ENCODE measurements at regions not wholly inside any gene's neighbourhood (a gene's known extent, or its start where the extent isn't known, plus 50 kb on each side); places are given as distances from the start of the nearest gene placed in this dataset.
"Not testable (repeated sequence)": the region's sequence is repeated elsewhere in the genome, so short reads cannot be mapped to it uniquely, and the experiment has no call there.

DNA sequence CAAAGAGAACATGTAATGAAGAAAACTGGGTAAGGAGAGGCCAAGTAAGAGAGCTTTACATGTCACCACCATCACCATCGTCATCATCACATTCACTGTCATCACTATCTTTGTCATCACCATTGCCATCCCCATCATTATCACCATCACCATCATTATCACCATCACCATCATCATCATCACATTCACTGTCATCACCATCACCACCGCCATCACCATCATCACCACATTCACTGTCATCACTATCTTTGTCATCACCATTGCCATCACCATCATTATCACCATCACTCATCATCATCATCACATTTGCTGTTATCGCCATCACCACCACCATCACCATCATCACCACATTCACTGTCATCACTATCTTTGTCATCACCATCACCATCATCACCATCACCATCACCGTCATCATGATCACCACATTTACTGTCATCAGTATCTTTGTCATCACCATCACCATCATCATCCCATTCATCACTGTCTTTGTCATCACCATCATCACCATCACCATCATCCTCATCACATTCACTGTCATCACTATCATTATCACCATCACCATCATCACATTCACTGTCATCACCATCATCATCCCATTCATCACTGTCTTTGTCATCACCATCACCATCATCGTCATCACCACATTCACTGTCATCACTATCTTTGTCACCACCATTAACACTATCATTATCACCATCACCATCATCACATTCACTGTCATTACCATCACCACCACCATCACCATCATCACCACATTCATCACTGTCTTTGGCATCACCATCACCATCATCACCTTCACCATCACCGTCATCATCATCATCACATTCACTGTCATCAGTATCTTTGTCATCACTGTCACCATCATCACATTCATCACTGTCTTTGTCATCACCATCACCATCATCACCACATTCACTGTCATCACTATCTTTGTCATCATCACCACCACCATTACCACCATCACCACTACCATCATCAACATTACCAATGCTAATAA, 172.3 kb downstream of the ERMARD start:
- no peak for DNase-seq (ENCODE audit: low spot score)

DNA sequence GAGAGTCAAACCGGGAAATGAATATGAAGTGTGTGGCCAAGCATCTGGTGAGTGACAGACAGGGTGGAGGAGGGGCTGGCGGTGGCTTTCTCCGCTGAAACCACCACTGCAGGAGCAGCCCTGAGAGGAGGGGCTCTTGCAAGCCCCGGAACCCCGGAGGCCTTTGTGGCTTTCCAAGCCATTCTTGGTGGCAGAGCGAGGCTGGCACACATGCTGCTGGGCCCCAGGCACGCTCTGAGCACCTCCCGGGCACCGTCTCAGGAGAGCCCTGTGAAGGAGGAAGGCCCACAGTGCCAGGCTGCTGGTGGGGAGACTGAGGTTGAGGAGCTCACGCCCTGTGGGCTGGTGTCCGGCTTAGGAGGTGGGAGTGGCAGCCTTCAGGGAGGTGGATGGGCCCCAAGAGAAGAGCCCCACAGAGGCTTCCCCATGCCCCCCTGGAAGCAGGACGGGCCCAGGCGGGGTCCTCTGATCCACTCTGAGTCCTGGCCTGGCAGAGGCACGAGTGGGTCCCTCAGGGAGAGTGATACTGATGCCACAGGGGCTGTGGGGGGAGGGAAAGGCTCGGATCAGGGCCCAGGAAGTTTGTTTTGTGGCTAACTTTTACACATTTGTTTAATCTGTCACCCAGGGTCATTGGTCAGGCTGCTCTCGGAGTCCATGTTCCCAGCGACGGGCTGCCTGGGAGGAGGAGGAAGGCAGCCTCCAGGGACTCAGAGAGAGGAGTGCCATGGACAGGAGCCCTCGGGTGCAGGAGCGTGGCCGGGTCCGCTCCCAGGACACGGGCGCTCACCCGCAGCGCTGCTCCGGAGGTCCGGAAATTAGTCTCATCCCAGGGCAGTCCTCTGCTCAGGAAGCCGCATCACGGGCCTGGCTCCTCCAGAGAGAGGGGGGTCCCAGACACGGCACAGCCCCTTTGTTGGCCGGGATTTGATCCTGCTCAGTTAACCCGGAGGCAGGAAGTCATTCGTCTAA, 170.7 kb downstream of the ERMARD start:
- DNase-seq (ENCODE audit: low spot score), result peak; percentile 1

DNA sequence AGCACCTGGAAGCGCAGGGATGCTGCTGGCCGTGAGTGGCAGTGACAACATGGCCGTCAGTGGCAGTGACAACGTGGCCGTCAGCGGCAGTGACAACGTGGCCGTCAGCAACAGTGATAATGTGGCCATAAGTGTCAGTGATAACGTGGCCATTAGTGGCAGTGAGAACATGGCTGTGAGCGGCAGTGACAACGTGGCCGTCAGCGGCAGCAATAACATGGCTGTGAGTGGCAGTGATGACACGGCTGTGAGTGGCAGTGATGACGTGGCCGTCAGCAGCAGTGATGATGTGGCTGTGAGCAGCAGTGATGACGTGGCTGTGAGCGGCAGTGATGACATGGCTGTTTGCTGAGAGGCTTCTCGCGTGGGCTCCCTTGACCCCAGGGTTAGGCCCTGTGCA, 169.8 kb downstream of the ERMARD start:
- DNase-seq (ENCODE audit: low spot score), result no peak

DNA sequence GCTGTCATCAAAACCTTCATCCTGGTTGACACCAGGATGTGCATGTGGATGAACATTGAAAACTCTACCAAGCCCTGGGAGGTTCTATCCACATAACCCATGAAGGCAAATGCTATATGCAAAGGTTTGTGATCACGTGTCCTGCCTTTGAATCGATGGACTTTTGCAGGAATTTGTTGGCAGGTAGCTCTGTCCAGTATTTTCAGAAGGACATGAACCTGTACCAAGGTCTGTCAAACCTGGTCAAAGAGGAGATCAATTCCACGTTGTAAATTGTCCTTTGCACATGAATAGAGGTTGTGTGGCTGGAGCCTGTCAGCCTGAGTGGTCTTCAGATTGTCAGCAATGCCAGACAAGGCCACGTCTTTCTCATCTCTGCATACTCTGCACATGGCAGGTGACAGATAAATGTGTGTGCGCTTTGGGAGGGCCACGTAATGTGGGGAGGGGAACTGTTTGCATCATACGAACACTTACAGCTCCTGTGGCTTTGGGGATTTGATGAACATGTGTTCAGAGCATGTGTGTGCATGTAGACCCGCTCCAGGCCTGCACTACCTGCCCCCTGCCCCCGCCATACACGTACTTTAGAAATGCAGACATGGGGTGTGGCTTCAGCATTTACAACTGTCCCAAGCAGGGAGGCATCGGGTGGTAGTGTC, 169.1 kb downstream of the ERMARD start:
- no peak for DNase-seq (ENCODE audit: low spot score)

DNA sequence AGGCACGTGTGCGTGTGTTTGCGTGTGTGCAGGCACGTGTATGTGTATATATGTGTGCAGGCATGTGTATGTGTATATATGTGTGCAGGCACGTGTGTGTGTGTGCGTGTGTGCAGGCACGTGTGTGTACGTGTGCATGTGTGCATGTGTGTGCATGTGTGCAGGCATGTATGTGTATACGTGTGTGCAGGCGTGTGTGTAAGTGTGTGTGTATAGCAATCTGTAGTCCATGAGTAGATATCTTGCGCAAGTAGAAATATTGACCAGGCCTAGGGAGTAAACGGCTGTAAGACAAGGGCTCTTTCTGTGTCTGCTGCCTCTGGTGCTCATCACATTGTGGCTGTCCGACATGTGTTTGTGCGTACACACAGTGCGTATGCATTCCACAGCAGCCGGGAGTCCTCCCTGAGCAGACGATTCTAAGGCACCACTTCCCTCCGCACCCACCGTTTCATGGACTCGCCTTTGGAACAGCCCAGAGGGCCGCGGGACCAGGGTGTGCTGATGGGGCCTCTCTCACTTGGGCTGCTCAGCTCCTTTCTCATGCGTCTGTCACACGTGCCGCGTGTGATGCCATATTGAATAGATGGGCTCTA, 167.6 kb downstream of the ERMARD start:
- DNase-seq (ENCODE audit: low spot score), result no peak

DNA sequence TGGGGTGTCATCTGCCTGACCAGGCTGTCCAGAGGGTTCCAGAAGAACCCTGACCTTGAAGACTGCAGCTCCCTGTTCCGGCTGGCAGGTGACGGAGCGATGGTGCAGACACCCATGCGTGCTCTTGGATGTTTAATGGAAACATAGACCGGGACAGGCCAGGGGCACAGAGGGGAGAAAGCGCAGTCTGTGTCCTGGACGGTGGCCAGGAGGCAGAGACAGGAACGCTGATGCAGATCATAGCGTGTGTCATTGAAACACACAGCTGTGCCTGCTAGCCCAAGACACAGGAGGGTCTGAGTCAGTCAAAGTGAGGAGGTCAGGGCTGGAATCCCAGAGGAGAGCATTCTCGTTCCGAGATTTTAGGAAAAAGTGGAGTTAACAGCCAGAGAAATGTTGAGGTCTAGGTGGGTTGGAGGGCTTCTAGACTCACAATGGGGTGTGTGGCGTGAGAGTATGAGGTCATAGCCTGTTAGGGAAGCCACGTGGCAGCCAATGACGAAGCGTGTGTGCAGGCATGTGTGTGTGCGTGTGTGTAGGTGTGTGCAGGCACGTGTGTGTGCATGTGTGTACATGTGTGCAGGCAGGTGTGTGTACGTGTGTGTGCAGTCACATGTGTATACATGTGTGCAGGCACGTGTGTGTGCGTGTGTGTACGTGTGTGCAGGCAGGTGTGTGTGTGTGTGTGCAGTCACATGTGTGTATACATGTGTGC, 167.0 kb downstream of the ERMARD start:
- no peak for DNase-seq (ENCODE audit: low spot score)

DNA sequence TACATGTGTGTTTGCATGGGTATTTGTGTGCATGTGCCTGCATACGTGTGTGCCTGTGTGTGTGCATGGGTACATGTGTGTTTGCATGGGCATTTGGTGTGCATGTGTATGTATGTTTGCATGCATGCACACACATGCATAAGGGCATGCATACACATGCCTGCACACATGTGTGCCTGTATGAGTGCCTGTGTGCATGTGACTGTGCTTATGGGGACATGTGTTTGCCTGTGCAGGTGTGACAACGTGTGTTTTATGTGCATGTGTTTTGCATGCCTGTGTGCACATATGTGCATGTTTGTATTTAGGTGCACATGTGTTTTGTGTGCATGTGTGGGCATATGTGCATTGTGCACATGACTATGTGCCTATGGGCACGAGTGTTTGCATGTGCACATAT, 165.7 kb downstream of the ERMARD start:
- no peak for DNase-seq (ENCODE audit: low spot score)

DNA sequence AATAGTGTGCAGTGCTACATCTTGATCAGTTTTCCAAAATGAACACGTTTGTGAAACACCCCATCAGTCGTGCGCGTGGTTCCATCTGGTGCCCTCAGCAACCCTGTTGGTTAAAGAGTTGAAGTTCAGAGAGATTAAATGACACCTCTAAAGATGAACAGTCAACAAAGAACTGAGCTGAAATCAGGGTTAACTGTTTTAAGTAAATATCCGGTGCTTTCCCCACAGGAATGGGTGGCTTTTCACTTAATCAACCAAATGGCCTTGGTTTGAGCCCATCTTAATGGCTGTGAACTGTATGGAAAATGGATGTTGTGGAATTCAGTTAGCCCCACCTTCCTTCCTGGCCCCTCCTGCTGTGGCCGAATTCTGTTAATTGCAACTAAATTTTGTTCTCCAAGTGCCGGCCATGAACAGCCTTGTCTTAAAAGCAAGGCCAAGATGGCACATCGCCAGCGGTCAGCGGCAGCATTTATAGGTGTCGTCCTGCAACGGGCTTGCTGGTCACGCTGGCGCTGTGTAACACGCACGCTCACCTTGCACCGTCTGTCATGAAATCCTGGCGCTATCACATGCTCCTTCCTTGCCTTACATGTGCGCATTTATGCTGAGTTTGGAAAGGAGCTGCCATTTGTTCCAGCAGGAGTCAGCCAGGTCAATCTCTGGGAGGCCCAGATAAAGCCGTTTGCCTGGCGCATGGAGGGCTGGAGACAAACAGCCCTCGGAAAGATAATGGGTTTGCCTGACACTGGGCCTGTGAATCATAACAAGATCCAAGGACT, 164.5 kb downstream of the ERMARD start:
- DNase-seq (ENCODE audit: low spot score), result no peak

DNA sequence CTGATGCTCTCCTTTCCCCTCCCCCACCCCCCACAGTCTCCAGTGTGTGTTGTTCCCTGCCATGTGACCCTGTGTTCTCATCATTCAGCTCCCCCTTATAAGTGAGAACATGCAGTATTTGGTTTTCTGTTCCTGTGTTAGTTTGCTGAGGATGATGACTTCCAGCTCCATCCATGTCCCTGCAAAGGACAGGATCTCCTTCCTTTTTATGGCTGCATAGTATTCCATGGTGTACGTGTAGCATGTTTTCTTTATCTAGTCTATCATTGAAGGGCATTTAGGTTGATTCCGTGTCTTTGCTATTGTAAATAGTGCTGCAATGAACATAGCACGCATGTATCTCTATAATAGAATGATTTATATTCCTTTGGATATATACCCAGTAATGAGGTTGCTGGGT, 162.3 kb downstream of the ERMARD start:
- DNase-seq (ENCODE audit: low spot score), result not testable (repeated sequence)

DNA sequence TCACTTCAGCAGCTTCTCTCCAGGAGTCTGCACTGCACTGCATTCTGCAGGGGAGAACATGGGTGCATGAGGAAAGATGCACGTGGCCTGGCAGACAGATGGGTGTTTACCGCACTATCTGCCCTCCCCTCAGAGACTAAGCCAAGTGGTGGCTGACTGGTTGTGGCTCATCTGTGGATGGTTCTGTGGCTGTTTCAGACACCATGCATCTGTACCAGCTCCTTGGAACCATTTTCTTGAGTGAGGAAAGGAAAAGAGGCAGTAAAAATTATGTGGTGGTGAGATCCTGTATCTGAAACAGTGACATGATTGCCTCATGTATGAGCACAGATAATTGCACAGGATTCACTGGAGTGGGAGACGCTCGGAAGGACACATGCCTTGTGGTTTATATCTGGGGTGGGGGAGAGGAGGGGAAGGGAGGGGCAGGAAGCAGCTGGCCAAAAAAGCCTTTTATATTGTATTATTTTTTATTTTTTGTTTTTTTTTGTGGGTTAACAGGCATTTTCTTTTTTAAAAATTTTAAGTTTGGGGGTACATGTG, 161.7 kb downstream of the ERMARD start:
- no peak for DNase-seq (ENCODE audit: low spot score)

DNA sequence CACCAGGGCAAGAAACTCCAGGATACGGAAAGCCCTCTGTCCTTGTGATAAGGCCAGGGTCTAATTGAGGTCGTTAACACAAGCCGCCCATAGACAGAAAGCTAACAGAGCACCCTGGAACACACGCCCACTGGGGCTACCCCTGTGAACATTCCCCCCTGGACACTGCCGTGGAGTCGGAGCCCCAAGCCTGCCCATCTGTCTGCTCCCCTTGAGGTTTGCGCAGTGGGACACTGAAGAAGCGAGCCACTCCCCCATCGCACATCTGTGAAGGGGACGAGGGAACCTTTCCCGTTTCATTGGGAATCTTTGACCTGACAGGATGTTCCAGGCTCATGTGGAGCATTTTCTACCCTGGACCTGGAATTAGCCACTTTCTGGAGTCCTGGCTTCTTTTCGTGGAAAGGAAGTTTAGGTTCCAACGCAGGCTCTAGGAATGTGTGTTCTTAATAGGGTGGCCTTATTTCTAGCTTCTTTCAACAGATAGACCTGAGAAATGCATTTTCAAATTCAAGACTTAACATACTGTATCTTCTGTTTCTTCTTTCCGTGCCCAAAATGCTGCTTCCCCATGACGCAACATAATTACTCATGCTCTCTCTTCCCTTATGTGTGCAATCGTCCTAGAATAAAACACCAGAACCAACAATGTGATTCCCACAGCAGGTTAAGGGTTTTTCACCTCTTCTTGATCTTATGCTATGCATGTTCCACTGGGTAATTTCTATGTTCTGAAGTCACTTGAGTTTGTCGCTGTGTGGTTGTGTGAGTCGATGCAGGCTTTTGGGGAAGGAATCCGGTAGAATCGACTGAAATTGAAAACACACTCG, 161.1 kb downstream of the ERMARD start:
- no peak for DNase-seq (ENCODE audit: low spot score)

DNA sequence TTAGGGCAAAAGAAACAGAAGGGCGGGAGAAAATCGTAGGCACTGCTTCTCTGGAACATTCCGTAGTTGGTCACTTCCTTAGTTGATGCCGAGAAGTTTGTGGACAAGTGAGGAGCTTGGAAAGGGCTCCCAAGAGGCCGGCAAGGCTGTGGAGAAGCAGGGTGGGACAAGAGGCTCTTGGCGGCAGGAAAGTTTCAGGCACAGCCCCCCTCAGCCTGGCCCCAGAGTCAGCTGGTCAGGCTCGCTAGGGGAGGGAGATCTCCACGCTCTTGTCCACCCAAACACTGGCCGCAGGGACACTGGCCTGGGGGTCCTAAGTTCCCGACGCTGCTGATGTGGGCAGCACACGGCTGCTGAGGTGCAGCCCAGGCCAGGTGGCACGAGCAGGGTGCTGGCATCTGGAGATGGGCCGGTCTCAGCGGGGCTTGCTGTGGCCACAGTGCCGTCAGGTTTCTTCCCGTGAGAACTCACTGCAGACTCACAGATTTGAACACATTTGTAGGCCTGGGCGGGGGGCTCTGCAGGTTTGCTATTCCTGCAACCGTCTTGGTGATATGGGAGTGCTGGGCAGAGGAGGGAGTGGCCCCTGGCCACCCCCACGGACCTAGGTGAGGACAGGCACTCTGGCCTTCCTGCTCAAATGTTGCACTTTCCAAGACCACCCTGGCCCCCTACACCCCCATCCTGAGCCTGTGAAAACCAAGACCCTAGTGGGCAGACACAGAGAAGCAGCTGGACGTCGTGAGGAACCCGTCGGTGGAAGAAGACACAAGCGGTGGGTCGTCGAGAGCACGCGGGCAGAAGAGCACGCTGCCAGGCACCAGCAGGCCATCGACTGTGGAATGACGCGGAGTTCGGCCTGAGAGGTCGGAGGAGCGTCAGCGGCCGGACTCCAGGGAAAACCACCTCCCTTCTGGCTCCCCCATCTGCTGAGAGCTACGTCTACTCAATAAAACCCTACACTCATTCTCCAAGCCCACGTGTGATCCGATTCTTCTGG, 160.1 kb downstream of the ERMARD start:
- no peak for DNase-seq (ENCODE audit: low spot score)

DNA sequence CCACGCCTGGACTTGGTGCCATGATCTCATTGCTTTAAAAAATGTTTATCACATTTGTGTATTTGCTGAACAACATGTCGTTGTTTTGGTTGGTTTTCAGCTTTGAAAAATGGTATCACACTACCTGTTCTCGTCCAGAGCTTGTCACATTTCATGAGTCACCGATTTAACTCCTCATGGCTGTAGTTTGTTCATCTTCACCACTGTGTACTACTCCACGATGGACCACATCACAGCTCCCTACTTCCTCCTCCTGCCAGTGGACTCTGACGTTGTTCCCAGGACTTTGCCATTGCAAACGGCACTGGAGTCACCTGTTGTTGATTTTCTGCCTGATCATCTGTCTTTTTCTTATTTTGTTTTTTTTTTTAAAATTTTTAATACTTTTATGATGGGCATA, 157.7 kb downstream of the ERMARD start:
- no peak for DNase-seq (ENCODE audit: low spot score)

DNA sequence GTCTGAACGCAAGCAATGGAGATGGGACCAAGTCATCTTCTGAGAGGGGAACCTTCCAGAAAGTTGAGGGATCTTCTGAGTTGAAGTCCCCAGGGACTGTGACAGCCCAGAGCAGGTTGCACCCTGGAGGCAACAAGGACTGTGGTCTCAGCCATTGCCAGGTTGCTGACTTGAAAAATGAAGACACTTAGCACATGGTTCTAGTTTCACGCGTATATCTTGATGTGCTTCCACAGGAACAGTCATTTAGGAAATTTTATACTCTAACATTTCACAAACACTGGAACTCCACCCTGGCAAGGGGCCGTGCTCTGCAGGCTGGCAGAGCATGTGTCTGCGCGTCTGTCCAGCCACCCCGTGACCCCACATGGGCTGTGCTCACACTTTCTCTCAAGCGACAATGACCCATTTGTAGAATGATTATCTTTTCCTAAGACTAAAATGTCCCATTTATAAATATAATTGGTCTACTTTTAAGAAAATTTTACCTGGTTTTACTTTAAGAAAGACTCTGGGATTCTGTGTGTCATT, 157.0 kb downstream of the ERMARD start:
- no peak for DNase-seq (ENCODE audit: low spot score)

DNA sequence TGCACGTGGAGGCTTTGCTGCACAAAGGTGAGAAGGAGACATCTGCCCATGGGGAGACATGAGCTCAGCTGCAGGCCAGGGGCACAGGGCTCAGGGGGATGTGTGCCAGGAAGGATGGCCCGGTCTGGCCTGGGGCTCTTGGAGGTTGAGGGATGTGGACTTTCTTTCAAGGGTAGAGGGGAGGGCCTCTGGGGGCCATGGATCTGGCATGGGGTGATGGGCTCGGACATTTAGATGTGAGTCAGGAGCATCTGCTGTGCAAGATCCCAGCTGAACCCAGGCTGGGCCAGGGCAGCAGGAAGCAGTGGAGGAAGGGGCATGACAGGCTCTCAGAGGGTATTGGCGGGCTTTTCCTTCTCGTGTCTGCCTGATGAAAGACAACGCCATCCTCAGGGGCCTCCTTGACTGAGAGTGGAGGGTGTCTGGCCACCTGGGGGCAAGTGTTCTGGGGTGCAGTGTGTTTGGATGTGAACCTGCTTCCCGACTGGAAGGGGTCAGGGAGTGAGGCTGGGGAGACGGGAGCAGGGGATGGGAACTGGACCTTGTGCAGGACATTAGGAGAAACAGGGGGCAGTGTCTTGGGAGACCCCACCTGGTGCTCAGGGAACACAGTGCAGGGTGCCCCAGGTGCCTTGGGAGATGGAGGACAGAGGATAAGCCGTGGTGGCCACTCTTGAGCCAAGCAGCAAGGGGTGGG, 156.1 kb downstream of the ERMARD start:
- no peak for DNase-seq (ENCODE audit: low spot score)

DNA sequence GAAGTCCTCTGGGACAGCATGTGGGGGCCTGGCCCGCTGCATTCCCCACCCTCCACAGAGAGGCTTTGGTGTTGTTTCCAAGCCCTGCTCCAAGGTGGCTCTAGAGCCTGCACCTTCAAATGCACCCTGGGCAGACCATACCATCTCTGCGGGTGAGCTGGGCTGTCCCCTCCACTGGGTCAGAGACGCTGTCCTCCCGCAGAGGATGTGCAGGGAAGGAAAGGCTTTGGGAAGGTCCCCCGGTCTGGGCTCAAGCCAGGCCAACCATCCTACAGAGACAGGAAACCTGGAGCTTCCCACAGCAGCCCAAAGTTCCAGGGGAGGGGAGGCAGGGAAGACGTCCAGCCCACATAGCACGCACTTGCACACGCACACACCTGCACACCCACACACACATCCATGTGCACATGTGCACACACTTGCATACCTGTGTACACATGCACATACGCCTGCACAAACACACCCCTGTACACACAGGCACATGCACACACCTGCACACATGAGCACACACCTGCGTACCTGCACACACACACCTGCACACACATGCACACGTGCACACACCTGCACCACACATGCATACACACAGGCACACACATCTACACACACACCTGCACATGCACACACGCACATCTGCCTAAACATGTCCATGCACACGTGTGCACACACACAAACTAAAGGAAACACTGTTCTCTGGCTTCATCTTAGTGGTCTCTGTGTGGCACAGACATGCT, 155.4 kb downstream of the ERMARD start:
- DNase-seq (ENCODE audit: low spot score), result no peak

All from CD4-positive, alpha-beta T cell treated with Interleukin-15 for 4 hours (primary cell).